NB4 (cell line): ENCODE measurements at regions not wholly inside any gene's neighbourhood (a gene's known extent, or its start where the extent isn't known, plus 50 kb on each side); places are given as distances from the start of the nearest gene placed in this dataset.
"Not testable (repeated sequence)": the region's sequence is repeated elsewhere in the genome, so short reads cannot be mapped to it uniquely, and the experiment has no call there.

Source experiments
- DNase-seq: peaks from one replicate; pipeline ENCODE4 v3.0.0; 2010; ENCODE audit warnings: low read depth
- H3K4me3 ChIP-seq: one replicate; pipeline ENCODE4 v1.5.1; 2011; ENCODE audit warnings: mild to moderate bottlenecking, low read depth, low read length, moderate library complexity
- CTCF ChIP-seq: IDR thresholded peaks from one replicate; pipeline ENCODE4 v1.5.1; 2012; ENCODE audit warnings: low read depth, low read length
- MAX ChIP-seq: IDR thresholded peaks from 2 replicates; pipeline ENCODE4 v1.6.1; 2011; ENCODE audit warnings: low read depth, low read length
- MYC ChIP-seq: IDR thresholded peaks from 2 replicates; pipeline ENCODE4 v1.6.1; 2011; ENCODE audit warnings: low read depth, low read length
- POLR2A ChIP-seq: IDR thresholded peaks from 2 replicates; pipeline ENCODE4 v1.6.1; 2011; ENCODE audit warnings: mild to moderate bottlenecking; ENCODE audit not compliant: insufficient read length; ENCODE audit errors: extremely low read depth

GRCh38 chr5:39928709-39929108 is 503.9 kb upstream of the DAB2 start:
- no peak overlapping the region for H3K4me3 ChIP-seq
- DNase-seq, result no peak
- TF ChIP-seq POLR2A (no peak), CTCF (no peak), MYC (no peak), MAX (no peak)

GRCh38 chr5:39919876-39920275 is 495.1 kb upstream of the DAB2 start:
- TF ChIP-seq MAX, result no peak
- TF ChIP-seq MYC, result no peak
- no peak for TF ChIP-seq CTCF
- TF ChIP-seq POLR2A, result no peak
- DNase-seq, result no peak
- H3K4me3 ChIP-seq, result no peak overlapping the region

GRCh38 chr5:39912906-39913305 is 488.1 kb upstream of the DAB2 start:
- no peak for DNase-seq
- no peak for TF ChIP-seq CTCF
- TF ChIP-seq MYC, result no peak
- no peak for TF ChIP-seq MAX
- TF ChIP-seq POLR2A, result no peak
- no peak overlapping the region for H3K4me3 ChIP-seq

- not testable (repeated sequence) for DNase-seq, H3K4me3 ChIP-seq
These were observed 482.6 kb upstream of the DAB2 start for GRCh38 chr5:39907267-39907951.

GRCh38 chr5:39906146-39906545 is 481.4 kb upstream of the DAB2 start:
- DNase-seq, result no peak
- no peak for TF ChIP-seq MYC
- TF ChIP-seq CTCF, result no peak
- TF ChIP-seq MAX, result no peak
- TF ChIP-seq POLR2A, result no peak
- H3K4me3 ChIP-seq, result no peak overlapping the region

- TF ChIP-seq CTCF, result no peak
- no peak for TF ChIP-seq MYC
- DNase-seq, result no peak
- no peak overlapping the region for H3K4me3 ChIP-seq
These were observed 480.6 kb upstream of the DAB2 start for GRCh38 chr5:39905356-39905755.
